Skeletal muscle satellite cell (primary cell): ENCODE measurements at regions not wholly inside any gene's neighbourhood (a gene's known extent, or its start where the extent isn't known, plus 50 kb on each side); places are given as distances from the start of the nearest gene placed in this dataset.
"Not testable (repeated sequence)": the region's sequence is repeated elsewhere in the genome, so short reads cannot be mapped to it uniquely, and the experiment has no call there.

Source experiments
- H3K27me3 ChIP-seq: 2 replicates; pipeline ENCODE4 v1.7.0; 2013; ENCODE audit warnings: low read length; ENCODE audit not compliant: control insufficient read depth, insufficient read depth
- H3K36me3 ChIP-seq: 2 replicates; pipeline ENCODE4 v1.7.0; 2013; ENCODE audit warnings: mild to moderate bottlenecking, control low read depth, low read length; ENCODE audit not compliant: insufficient read depth
- H3K4me1 ChIP-seq: 2 replicates; pipeline ENCODE4 v1.7.0; 2013; ENCODE audit warnings: low read length; ENCODE audit not compliant: control insufficient read depth, insufficient read depth
- H3K4me2 ChIP-seq: 2 replicates; pipeline ENCODE4 v1.7.0; 2013; ENCODE audit warnings: mild to moderate bottlenecking, low read length
- H3K4me3 ChIP-seq: 2 replicates; pipeline ENCODE4 v1.7.0; 2013; ENCODE audit warnings: low read length
- H3K9ac ChIP-seq: 2 replicates; pipeline ENCODE4 v1.7.0; 2013; ENCODE audit warnings: mild to moderate bottlenecking, low read depth, low read length, moderate library complexity
- H3K9me3 ChIP-seq: replicated peaks from 2 replicates; pipeline ENCODE4 v1.7.0; 2013; ENCODE audit warnings: mild to moderate bottlenecking, control low read depth, low read length

GRCh38 chr14:46147452-46147851 is 504.1 kb downstream of the RPL10L start:
- no peaks in the 10 kb centered on the region for H3K36me3 ChIP-seq
- no peaks in the 10 kb centered on the region for H3K27me3 ChIP-seq
- H3K4me1 ChIP-seq = no peaks in the 10 kb centered on the region
- no peak overlapping the region for H3K4me2 ChIP-seq
- no peak overlapping the region for H3K9ac ChIP-seq
- no peak overlapping the region for H3K4me3 ChIP-seq
- H3K9me3 ChIP-seq = no peaks in the 10 kb centered on the region

DNA sequence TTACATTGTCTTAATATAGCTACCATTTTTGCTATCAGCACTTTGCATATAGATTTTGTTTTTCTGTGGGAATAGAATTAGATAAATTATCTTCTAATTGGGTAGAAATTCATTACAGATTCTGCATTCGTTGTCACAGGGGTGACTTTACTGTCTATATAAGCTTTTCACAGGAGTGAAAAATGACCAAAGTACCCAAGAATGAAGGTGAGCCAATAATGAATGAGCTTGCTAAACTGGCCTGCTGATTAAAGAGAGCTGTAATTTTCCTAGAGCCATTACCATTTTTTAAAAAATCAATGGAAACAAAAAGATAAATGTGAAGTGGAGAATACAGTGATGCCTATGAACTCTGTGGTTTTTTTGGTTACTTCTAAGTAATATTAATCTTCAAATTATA is 504.6 kb downstream of the RPL10L start:
- no peaks in the 10 kb centered on the region for H3K27me3 ChIP-seq
- H3K9me3 ChIP-seq = no peaks in the 10 kb centered on the region
- H3K4me1 ChIP-seq = no peaks in the 10 kb centered on the region
- no peak overlapping the region for H3K9ac ChIP-seq
- no peak overlapping the region for H3K4me3 ChIP-seq
- H3K4me2 ChIP-seq = no peak overlapping the region
- no peaks in the 10 kb centered on the region for H3K36me3 ChIP-seq

- Histone ChIP-seq H3K9me3 (peaks cover 5% of the 10 kb centered on the region), H3K4me1 (no peaks in the 10 kb centered on the region), H3K27me3 (no peaks in the 10 kb centered on the region), H3K4me3 (no peak overlapping the region), H3K36me3 (no peaks in the 10 kb centered on the region), H3K9ac (no peak overlapping the region), H3K4me2 (no peak overlapping the region)
Measured at GRCh38 chr14:46140445-46140844, 511.1 kb downstream of the RPL10L start.

GRCh38 chr14:46139649-46140048 is 511.9 kb downstream of the RPL10L start:
- Histone ChIP-seq H3K4me1 (no peaks in the 10 kb centered on the region), H3K9me3 (peaks cover 5% of the 10 kb centered on the region), H3K27me3 (no peaks in the 10 kb centered on the region), H3K9ac (no peak overlapping the region), H3K4me2 (no peak overlapping the region), H3K36me3 (no peaks in the 10 kb centered on the region), H3K4me3 (no peak overlapping the region)

DNA sequence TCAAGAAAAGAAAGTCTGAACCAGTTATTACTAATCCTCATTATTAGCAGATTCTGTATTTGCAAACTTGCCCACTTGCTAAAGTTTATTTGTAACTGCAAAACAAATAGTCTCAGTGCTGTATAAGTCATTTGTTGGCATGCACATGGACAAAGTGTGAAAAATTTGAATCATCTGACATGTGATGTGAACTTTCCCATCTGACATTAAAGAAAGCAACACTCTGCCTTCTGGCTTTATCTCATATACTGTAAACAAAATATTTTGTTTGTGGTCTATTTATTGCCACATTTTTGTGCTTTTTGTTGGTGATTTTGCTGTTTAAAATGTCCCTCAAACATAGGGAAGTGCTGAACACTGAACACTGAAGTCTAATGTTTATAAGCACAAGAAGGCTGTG is 513.8 kb downstream of the RPL10L start:
- no peaks in the 10 kb centered on the region for H3K27me3 ChIP-seq
- H3K4me1 ChIP-seq = no peaks in the 10 kb centered on the region
- H3K4me2 ChIP-seq = no peak overlapping the region
- H3K9me3 ChIP-seq = peaks cover 5% of the 10 kb centered on the region
- no peaks in the 10 kb centered on the region for H3K36me3 ChIP-seq
- H3K9ac ChIP-seq = no peak overlapping the region
- no peak overlapping the region for H3K4me3 ChIP-seq

DNA sequence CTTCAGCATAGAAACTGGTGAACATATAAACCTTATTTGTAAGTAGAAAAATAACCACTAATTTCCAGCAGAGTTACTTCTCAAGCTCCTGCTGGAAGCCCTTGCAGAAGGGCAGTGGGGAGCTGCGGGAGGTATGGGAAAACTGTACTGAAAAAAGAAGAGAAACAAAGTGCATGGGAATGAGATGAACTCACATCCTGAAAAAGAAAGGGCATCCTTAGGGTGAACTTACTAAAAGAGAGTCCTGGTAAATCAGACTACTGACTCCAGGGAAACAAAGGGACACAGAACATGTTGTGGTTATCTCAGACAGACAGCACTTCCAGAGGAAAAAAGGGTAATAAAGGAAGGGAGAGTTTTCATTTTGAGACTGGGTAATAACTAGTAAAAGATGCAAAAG is 515.1 kb downstream of the RPL10L start:
- Histone ChIP-seq H3K4me2 (no peak overlapping the region), H3K27me3 (no peaks in the 10 kb centered on the region), H3K9me3 (peaks cover 4% of the 10 kb centered on the region), H3K36me3 (no peaks in the 10 kb centered on the region), H3K4me1 (no peaks in the 10 kb centered on the region), H3K9ac (no peak overlapping the region), H3K4me3 (no peak overlapping the region)

GRCh38 chr14:46108228-46108627 is 543.4 kb downstream of the RPL10L start:
- Histone ChIP-seq H3K27me3 (no peaks in the 10 kb centered on the region), H3K9me3 (peaks cover 16% of the 10 kb centered on the region), H3K4me2 (no peak overlapping the region), H3K36me3 (no peaks in the 10 kb centered on the region), H3K9ac (no peak overlapping the region), H3K4me3 (no peak overlapping the region), H3K4me1 (no peaks in the 10 kb centered on the region)

GRCh38 chr14:46100901-46101300 is 550.7 kb downstream of the RPL10L start:
- not testable (repeated sequence) for H3K9ac ChIP-seq, H3K9me3 ChIP-seq, H3K4me1 ChIP-seq, H3K36me3 ChIP-seq, H3K27me3 ChIP-seq, H3K4me3 ChIP-seq, H3K4me2 ChIP-seq

DNA sequence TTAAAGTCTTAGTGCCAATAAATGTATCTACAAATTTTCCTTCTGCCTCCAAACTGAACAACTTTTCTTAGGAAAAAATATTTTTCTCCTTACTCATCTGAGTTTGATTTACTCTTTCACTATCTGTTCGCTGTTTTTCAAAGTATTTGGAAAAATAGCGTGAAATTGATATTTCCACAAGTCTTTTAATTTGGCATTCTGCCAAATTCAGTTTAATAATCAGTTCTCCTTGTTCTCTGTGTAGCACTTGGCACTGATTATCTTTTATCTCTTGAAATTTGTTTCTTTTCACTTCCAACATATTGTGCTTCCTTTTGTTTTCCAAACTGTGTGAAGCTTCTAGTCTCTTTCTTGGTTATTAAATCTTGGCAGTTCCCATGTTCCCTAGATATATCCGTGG is 559.8 kb downstream of the RPL10L start:
- Histone ChIP-seq H3K4me2 (no peak overlapping the region), H3K9me3 (no peaks in the 10 kb centered on the region), H3K36me3 (no peaks in the 10 kb centered on the region), H3K4me3 (no peak overlapping the region), H3K4me1 (no peaks in the 10 kb centered on the region), H3K27me3 (no peaks in the 10 kb centered on the region), H3K9ac (no peak overlapping the region)

GRCh38 chr14:46087604-46088003 is 564.0 kb downstream of the RPL10L start:
- no peak overlapping the region for H3K4me3 ChIP-seq
- H3K9me3 ChIP-seq = no peaks in the 10 kb centered on the region
- no peaks in the 10 kb centered on the region for H3K27me3 ChIP-seq
- no peaks in the 10 kb centered on the region for H3K4me1 ChIP-seq
- H3K9ac ChIP-seq = no peak overlapping the region
- no peaks in the 10 kb centered on the region for H3K36me3 ChIP-seq
- H3K4me2 ChIP-seq = no peak overlapping the region

- Histone ChIP-seq H3K4me3 (no peak overlapping the region), H3K36me3 (no peaks in the 10 kb centered on the region), H3K4me1 (no peaks in the 10 kb centered on the region), H3K9ac (no peak overlapping the region), H3K4me2 (no peak overlapping the region), H3K27me3 (no peaks in the 10 kb centered on the region), H3K9me3 (no peaks in the 10 kb centered on the region)
Measured at GRCh38 chr14:46074061-46074460, 577.5 kb downstream of the RPL10L start.

GRCh38 chr14:46063872-46064271 is 587.7 kb downstream of the RPL10L start:
- H3K4me2 ChIP-seq = no peak overlapping the region
- H3K9ac ChIP-seq = no peak overlapping the region
- no peaks in the 10 kb centered on the region for H3K4me1 ChIP-seq
- no peak overlapping the region for H3K4me3 ChIP-seq
- no peaks in the 10 kb centered on the region for H3K27me3 ChIP-seq
- no peaks in the 10 kb centered on the region for H3K36me3 ChIP-seq
- no peaks in the 10 kb centered on the region for H3K9me3 ChIP-seq
